K562 (cell line): ENCODE measurements at regions not wholly inside any gene's neighbourhood (a gene's known extent, or its start where the extent isn't known, plus 50 kb on each side); places are given as distances from the start of the nearest gene placed in this dataset.
A peak's percentile ranks its signal among the peaks of the same experiment; 100 is the strongest.

Experiments
- FOSL1 ChIP-seq: fragments of 200-800 bp; sonication (Bioruptor generic); conservative IDR thresholded peaks from 2 replicates; pipeline ENCODE4 v1.6.1; 2016; ENCODE audit warnings: missing genetic modification characterization, missing compliant biosample characterization
- GATAD2B ChIP-seq: fragments of 450-650 bp; IDR thresholded peaks from 2 replicates; pipeline ENCODE4 v1.6.1; 2017; ENCODE audit warnings: mild to moderate bottlenecking, borderline replicate concordance
- ILF3 ChIP-seq: fragments of 450-650 bp; IDR thresholded peaks from 2 replicates; pipeline ENCODE4 v1.6.1; 2018; ENCODE audit warnings: antibody characterized with exemption, mild to moderate bottlenecking, moderate library complexity, borderline replicate concordance
- KLF6 ChIP-seq: fragments of 250-450 bp; sonication (Bioruptor Pico); IDR thresholded peaks from 2 replicates; pipeline ENCODE4 v1.4.0; 2020; ENCODE audit warnings: mild to moderate bottlenecking, moderate library complexity, borderline replicate concordance
- NR1H2 ChIP-seq: sonication (generic); formaldehyde crosslinking; IDR thresholded peaks from 2 replicates; pipeline ENCODE4 v1.4.0; 2020; ENCODE audit warnings: mild to moderate bottlenecking, missing genetic modification reagents
- PCBP1 ChIP-seq: fragments of 200-400 bp; formaldehyde crosslinking; IDR thresholded peaks from 2 replicates; pipeline ENCODE4 v1.6.1; 2018; ENCODE audit warnings: mild to moderate bottlenecking, low read depth, low read length; ENCODE audit not compliant: poor library complexity, severe bottlenecking
- SAFB2 ChIP-seq: fragments of 200-400 bp; formaldehyde crosslinking; IDR thresholded peaks from 2 replicates; pipeline ENCODE4 v1.6.1; 2018; ENCODE audit warnings: borderline replicate concordance, low read length, low read depth, moderate library complexity; ENCODE audit not compliant: severe bottlenecking
- SETDB1 ChIP-seq: IDR thresholded peaks from one replicate; pipeline ENCODE4 v1.6.1; 2012; ENCODE audit warnings: low read length, control low read depth, inconsistent platforms
- ZNF407 ChIP-seq: fragments of 450-650 bp; IDR thresholded peaks from 2 replicates; pipeline ENCODE4 v1.6.1; 2016; ENCODE audit warnings: low read depth
- ZNF431 ChIP-seq: sonication (generic); formaldehyde crosslinking; IDR thresholded peaks from 2 replicates; pipeline ENCODE4 v1.8.0; 2022; ENCODE audit warnings: mild to moderate bottlenecking, missing genetic modification reagents
- ZNF584 ChIP-seq: fragments of 200-800 bp; sonication (Bioruptor generic); IDR thresholded peaks from 2 replicates; pipeline ENCODE4 v1.6.1; 2016; ENCODE audit warnings: low read depth, mild to moderate bottlenecking, missing genetic modification characterization, missing compliant biosample characterization
- ZNF655 ChIP-seq: fragments of 250-450 bp; sonication (Bioruptor Pico); IDR thresholded peaks from 2 replicates; pipeline ENCODE4 v1.5.0; 2021
- TF ChIP-seq, protein P1 (sequence below): sonication (generic); formaldehyde crosslinking; IDR thresholded peaks from 2 replicates; pipeline ENCODE4 v1.8.0; 2022; ENCODE audit warnings: mild to moderate bottlenecking, missing genetic modification reagents

DNA sequence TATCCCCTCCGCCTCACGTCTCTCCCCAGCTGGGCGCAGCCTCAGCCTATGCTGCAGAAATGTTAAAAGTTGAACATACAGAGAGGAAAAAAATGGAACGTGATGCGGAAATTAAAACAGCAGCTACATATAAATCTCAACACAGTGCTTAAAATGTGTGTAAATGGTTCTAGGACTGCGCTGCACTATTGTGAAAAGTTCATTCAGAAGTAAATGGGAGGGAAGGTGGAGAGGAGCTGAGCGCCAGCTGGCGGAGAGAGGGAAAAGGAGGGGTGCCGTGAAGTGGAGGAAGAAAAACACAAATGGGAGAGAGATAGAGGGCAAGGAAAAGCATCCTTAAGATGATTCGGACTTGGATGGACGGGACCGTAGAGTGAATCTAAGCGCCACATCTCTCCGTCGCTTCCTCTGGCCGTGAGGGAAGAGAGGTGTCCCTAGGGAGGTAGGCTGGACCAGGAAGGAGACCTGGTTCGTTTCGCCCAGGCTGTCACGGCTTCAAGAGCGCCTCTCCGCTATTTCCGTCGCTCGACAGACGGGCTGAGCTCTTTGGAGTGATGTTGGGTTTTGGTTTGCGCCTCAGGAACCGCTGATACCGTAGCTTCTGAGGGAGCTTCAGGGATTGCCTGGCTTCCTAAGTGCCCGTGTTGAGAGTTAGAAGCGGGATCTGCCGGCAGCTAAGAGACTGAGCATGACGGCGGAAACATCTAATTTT, 113.7 kb downstream of the TRIM27 start (continued):
- TF ChIP-seq ZNF407, result peak; percentile 24; the same call in 1 of the 2 replicates
- TF ChIP-seq ZNF584 (CRISPR knock-in tag), result no peak
- TF ChIP-seq SAFB2, result no peak
- TF ChIP-seq ZNF431 (CRISPR knock-in tag), result no peak
- TF ChIP-seq, protein P1, sequence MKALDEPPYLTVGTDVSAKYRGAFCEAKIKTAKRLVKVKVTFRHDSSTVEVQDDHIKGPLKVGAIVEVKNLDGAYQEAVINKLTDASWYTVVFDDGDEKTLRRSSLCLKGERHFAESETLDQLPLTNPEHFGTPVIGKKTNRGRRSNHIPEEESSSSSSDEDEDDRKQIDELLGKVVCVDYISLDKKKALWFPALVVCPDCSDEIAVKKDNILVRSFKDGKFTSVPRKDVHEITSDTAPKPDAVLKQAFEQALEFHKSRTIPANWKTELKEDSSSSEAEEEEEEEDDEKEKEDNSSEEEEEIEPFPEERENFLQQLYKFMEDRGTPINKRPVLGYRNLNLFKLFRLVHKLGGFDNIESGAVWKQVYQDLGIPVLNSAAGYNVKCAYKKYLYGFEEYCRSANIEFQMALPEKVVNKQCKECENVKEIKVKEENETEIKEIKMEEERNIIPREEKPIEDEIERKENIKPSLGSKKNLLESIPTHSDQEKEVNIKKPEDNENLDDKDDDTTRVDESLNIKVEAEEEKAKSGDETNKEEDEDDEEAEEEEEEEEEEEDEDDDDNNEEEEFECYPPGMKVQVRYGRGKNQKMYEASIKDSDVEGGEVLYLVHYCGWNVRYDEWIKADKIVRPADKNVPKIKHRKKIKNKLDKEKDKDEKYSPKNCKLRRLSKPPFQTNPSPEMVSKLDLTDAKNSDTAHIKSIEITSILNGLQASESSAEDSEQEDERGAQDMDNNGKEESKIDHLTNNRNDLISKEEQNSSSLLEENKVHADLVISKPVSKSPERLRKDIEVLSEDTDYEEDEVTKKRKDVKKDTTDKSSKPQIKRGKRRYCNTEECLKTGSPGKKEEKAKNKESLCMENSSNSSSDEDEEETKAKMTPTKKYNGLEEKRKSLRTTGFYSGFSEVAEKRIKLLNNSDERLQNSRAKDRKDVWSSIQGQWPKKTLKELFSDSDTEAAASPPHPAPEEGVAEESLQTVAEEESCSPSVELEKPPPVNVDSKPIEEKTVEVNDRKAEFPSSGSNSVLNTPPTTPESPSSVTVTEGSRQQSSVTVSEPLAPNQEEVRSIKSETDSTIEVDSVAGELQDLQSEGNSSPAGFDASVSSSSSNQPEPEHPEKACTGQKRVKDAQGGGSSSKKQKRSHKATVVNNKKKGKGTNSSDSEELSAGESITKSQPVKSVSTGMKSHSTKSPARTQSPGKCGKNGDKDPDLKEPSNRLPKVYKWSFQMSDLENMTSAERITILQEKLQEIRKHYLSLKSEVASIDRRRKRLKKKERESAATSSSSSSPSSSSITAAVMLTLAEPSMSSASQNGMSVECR, result peak; percentile 69
- TF ChIP-seq ILF3, result no peak
- peak; percentile 36 for TF ChIP-seq SETDB1
- no peak for TF ChIP-seq KLF6 (CRISPR knock-in tag)
- no peak for TF ChIP-seq FOSL1 (tag)
- TF ChIP-seq PCBP1, result no peak
- TF ChIP-seq NR1H2 (CRISPR knock-in tag), result no peak
- no peak for TF ChIP-seq GATAD2B
- TF ChIP-seq ZNF655 (CRISPR knock-in tag), result no peak
